Uterus (tissue), 2 donors: ENCODE measurements at regions not wholly inside any gene's neighbourhood (a gene's known extent, or its start where the extent isn't known, plus 50 kb on each side); places are given as distances from the start of the nearest gene placed in this dataset.

Experiments used
- POLR2A ChIP-seq, 2 donors: fragments of 450-650 bp; IDR thresholded peaks; one replicate each; pipeline ENCODE4 v1.6.1; 2016; ENCODE audit warnings: antibody characterized with exemption in 2 of 2, mild to moderate bottlenecking in 1 of 2, moderate library complexity in 1 of 2
- TF ChIP-seq, protein P1 (sequence below), 4 experiments: fragments of 200-600 bp in 2 of 4; fragments of 450-650 bp in 2 of 4; sonication (generic) in 2 of 4; IDR thresholded peaks; one replicate each; pipeline ENCODE4 v1.5.1; 2016 to 2019; ENCODE audit warnings: antibody characterized with exemption in 4 of 4, mild to moderate bottlenecking in 2 of 4, moderate library complexity in 1 of 4

- no peak for TF ChIP-seq POLR2A (IDR thresholded peaks at IDR 0.05)
- TF ChIP-seq, protein P1, sequence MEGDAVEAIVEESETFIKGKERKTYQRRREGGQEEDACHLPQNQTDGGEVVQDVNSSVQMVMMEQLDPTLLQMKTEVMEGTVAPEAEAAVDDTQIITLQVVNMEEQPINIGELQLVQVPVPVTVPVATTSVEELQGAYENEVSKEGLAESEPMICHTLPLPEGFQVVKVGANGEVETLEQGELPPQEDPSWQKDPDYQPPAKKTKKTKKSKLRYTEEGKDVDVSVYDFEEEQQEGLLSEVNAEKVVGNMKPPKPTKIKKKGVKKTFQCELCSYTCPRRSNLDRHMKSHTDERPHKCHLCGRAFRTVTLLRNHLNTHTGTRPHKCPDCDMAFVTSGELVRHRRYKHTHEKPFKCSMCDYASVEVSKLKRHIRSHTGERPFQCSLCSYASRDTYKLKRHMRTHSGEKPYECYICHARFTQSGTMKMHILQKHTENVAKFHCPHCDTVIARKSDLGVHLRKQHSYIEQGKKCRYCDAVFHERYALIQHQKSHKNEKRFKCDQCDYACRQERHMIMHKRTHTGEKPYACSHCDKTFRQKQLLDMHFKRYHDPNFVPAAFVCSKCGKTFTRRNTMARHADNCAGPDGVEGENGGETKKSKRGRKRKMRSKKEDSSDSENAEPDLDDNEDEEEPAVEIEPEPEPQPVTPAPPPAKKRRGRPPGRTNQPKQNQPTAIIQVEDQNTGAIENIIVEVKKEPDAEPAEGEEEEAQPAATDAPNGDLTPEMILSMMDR (IDR thresholded peaks at IDR 0.05) = no peak
Observed at GRCh38 chr7:50848203-50848602, 65.5 kb upstream of the GRB10 start.
